Naive thymus-derived CD8-positive, alpha-beta T cell (primary cell): ENCODE measurements at regions not wholly inside any gene's neighbourhood (a gene's known extent, or its start where the extent isn't known, plus 50 kb on each side); places are given as distances from the start of the nearest gene placed in this dataset.
"Not testable (repeated sequence)": the region's sequence is repeated elsewhere in the genome, so short reads cannot be mapped to it uniquely, and the experiment has no call there.

Source experiments
- ATAC-seq, 2 donors: fragments of 150-1000 bp; cut with Tn5 transposase in 1 of 2; sonication (Bioruptor Pico), chemical (Tn5 transposase) in 1 of 2; 1 replicate in 1 of 2; 2 replicates in 1 of 2; pipeline ENCODE4 v1.10.0; 2021; ENCODE audit warnings: mild to moderate bottlenecking in 2 of 2, moderate library complexity in 2 of 2
- POLR2A ChIA-PET: fragments of 350-600 bp; sonication (Branson Sonifier 250); formaldehyde crosslinking; loops from one replicate; lab custom pipeline; 2021; ENCODE audit warnings: antibody characterized with exemption; lab: Charles Lee
- DNase-seq, 10 donors: peaks; one replicate each; pipeline versions ENCODE4 v3.0.0 to v3.0.0-alpha.2; 2020 to 2022
- H3K27ac Mint-ChIP-seq, 10 donors: one replicate each; pipeline ENCODE4 v1.8.0; 2020 to 2022; ENCODE audit warnings: mild to moderate bottlenecking in 10 of 10, mixed read lengths in 10 of 10, moderate library complexity in 4 of 10, inconsistent platforms in 1 of 10
- H3K27me3 Mint-ChIP-seq, 5 donors: one replicate each; pipeline ENCODE4 v1.8.0; 2021 to 2022; ENCODE audit warnings: mixed read lengths in 5 of 5
- H3K36me3 Mint-ChIP-seq, 3 donors: one replicate each; pipeline ENCODE4 v1.8.0; 2020 to 2022; ENCODE audit warnings: mixed read lengths in 3 of 3, mild to moderate bottlenecking in 2 of 3, inconsistent platforms in 1 of 3
- H3K4me1 Mint-ChIP-seq, 4 donors: one replicate each; pipeline ENCODE4 v1.8.0; 2021 to 2022; ENCODE audit warnings: mixed read lengths in 4 of 4
- H3K4me3 Mint-ChIP-seq, 10 donors: one replicate each; pipeline ENCODE4 v1.8.0; 2020 to 2022; ENCODE audit warnings: mild to moderate bottlenecking in 10 of 10, mixed read lengths in 10 of 10, moderate library complexity in 6 of 10, inconsistent platforms in 1 of 10
- H3K9me3 Mint-ChIP-seq, 9 donors: one replicate each; pipeline ENCODE4 v1.8.0; 2020 to 2022; ENCODE audit warnings: mixed read lengths in 9 of 9, mild to moderate bottlenecking in 3 of 9, inconsistent platforms in 1 of 9, moderate library complexity in 1 of 9

DNA sequence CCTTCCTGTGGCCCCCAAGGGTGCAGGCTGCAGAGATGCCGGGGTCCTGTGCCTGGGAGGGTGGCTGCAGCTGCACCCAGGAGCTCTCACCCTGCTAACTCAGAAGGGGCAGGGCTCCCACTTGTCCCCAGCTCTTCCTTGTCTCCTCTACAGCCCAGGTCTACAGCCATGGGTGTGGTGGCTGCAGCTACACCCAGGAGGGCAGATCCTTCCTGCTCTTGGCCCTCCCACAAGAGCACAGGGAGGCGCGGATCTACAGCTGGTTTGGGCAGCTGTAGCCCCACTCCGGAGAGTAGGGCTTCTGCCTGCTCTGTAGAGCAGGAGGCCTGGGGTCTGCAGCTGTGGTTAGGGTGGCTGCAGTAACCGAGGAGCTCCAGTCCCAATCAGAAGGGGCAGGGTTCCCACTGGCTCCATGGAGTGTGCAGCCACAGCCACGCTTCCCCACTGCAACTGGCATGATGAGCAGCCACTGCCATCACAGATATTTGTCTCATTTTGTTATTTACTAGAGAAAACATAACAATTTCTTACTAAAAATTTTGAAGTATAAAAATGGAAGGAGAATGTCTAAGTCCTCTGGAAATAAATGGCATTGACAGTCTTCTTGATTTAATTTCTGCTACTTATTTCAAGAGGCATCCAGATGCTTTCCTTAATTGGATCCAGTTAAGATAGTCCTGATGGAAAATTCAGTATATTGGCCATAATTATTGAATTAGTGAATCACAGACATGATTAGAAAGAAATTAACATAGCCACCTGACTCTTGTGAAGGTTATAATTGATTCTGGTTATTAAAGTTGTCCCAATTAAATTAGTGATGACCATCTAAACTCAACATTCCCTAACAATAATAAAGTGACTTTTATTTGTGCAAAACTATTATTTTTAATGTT, 233.6 kb downstream of the KCNE4 start:
- H3K27me3 Mint-ChIP-seq: no peaks in the 10 kb centered on the region
- H3K4me3 Mint-ChIP-seq: no peak overlapping the region
- H3K4me1 Mint-ChIP-seq: no peaks in the 10 kb centered on the region
- H3K27ac Mint-ChIP-seq: no peak overlapping the region
- POLR2A ChIA-PET: no interaction called here
- H3K36me3 Mint-ChIP-seq: no peaks in the 10 kb centered on the region
- no peak for DNase-seq
- peaks cover 0 to 36% (median 9%) of the 10 kb centered on the region in 9 donors for H3K9me3 Mint-ChIP-seq
- no peak for ATAC-seq

DNA sequence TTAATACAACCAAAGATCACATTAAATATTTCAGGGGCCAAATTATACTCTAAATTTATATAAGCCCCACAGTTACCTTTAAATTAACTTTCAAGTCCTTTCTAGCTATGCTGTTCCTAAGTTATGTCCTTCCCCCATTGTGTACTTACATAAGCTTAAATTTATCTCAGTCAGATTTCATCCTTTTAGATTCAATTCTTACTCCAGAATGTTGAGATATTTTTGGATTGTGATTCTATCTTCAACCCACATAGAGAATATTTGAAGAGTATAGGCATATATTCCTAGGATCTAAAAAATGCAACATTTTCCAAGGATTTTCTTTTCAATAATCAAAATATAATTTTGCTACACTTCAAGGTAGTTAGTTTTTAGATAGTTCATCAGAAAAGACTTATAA, 242.8 kb downstream of the KCNE4 start:
- ATAC-seq (no peak), DNase-seq (no peak)
- POLR2A ChIA-PET: no interaction called here
- H3K4me1 Mint-ChIP-seq: no peaks in the 10 kb centered on the region
- peaks cover 0 to 11% (median 1%) of the 10 kb centered on the region in 5 donors for H3K27me3 Mint-ChIP-seq
- H3K27ac Mint-ChIP-seq: no peak overlapping the region
- peaks cover 0 to 12% (median 3%) of the 10 kb centered on the region in 9 donors for H3K9me3 Mint-ChIP-seq
- H3K4me3 Mint-ChIP-seq: no peak overlapping the region
- no peaks in the 10 kb centered on the region for H3K36me3 Mint-ChIP-seq

DNA sequence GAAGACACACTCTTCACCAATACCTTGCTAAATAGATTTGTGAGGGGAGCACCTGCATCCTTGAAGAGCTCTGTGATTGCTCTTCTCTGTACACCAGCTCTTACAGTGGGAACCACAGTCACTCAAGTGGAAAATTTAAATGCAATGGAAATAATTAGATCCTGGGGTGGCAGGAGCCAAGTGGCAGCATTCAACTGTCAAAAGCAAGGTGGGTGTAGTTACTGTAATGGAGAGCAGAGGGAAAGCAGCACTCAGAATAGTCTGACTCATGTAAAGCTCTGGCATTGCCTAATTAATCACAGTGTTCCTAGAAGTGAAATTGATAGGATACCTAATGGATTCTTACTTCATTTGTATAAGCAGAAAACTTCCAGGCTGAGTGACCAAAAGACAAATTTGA, 245.8 kb downstream of the KCNE4 start:
- H3K27me3 Mint-ChIP-seq: peaks cover 0 to 11% (median 0%) of the 10 kb centered on the region in 5 donors
- no peak overlapping the region for H3K27ac Mint-ChIP-seq
- no peaks in the 10 kb centered on the region for H3K36me3 Mint-ChIP-seq
- ATAC-seq (no peak), DNase-seq (no peak)
- no peak overlapping the region for H3K4me3 Mint-ChIP-seq
- H3K4me1 Mint-ChIP-seq: no peaks in the 10 kb centered on the region
- POLR2A ChIA-PET: no interaction called here
- H3K9me3 Mint-ChIP-seq: peaks cover 0 to 3% (median 0%) of the 10 kb centered on the region in 9 donors

DNA sequence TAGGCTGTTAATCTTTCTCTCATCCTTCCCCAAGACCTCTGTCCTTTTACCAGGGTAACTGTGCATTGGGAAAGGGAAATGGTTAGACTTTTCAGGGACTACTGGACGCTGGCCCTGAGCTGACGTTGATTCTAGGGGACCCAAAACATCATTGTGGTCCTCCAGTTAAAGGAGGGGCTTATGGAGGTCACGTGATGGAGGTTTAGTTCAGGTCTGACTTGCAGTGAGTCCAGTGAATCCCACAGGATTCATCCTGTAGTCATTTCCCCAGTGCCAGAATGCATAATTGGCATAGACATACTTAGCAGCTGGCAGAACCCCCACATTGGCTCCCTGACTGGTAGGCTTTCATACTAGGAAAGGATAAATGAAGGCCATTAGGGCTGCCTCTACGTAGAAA, 246.3 kb downstream of the KCNE4 start:
- H3K27me3 Mint-ChIP-seq, DNase-seq, H3K27ac Mint-ChIP-seq, POLR2A ChIA-PET, H3K9me3 Mint-ChIP-seq, ATAC-seq, H3K36me3 Mint-ChIP-seq, H3K4me1 Mint-ChIP-seq, H3K4me3 Mint-ChIP-seq: not testable (repeated sequence)

DNA sequence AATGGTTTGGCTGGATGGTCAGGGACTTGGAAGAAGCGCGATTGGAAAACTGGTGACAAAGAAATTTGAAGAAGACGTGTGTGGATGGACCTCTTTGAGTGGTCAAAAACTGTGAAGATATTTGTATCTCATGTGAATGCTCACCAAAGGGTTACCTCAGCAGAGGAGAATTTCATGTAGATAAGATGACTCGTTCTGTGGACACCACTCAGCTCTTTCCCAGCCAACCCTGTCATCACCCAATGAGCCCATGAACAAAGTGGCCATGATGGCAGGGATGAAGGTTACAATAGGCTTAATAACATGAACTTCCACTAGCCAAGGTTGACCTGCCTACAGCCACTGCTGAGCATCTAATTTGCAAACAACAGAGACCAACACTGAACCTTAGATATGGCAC, 248.3 kb downstream of the KCNE4 start:
- Mint-ChIP-seq H3K27me3 (peaks cover 0 to 8% (median 0%) of the 10 kb centered on the region in 5 donors), H3K9me3 (peaks cover 0 to 4% (median 0%) of the 10 kb centered on the region in 9 donors), H3K4me3 (no peak overlapping the region), H3K36me3 (no peaks in the 10 kb centered on the region), H3K4me1 (no peaks in the 10 kb centered on the region), H3K27ac (no peak overlapping the region)
- ATAC-seq (no peak), DNase-seq (no peak)
- POLR2A ChIA-PET: no interaction called here

DNA sequence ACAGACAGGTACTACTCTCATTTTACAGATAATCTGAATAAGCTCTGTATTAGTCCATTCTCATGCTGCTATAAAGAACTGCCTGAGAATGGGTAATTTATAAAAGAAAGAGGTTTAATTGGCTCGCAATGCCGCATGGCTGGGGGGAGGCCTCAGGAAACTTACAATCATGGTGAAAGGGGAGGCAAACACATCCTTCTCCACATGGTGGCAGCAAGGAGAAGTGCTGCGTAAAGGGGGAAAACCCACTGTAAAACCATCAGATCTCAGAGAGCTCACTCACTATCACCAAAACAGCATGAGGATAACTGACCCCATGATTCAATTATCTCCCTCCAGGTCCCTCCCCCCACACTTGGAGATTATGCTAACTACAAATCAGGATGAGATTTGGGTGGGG, 254.4 kb downstream of the KCNE4 start:
- H3K9me3 Mint-ChIP-seq: peaks cover 0 to 12% (median 0%) of the 10 kb centered on the region in 9 donors
- H3K36me3 Mint-ChIP-seq: no peaks in the 10 kb centered on the region
- POLR2A ChIA-PET: no interaction called here
- ATAC-seq (no peak), DNase-seq (no peak)
- H3K4me1 Mint-ChIP-seq: no peaks in the 10 kb centered on the region
- no peak overlapping the region for H3K4me3 Mint-ChIP-seq
- no peak overlapping the region for H3K27ac Mint-ChIP-seq
- no peaks in the 10 kb centered on the region for H3K27me3 Mint-ChIP-seq

DNA sequence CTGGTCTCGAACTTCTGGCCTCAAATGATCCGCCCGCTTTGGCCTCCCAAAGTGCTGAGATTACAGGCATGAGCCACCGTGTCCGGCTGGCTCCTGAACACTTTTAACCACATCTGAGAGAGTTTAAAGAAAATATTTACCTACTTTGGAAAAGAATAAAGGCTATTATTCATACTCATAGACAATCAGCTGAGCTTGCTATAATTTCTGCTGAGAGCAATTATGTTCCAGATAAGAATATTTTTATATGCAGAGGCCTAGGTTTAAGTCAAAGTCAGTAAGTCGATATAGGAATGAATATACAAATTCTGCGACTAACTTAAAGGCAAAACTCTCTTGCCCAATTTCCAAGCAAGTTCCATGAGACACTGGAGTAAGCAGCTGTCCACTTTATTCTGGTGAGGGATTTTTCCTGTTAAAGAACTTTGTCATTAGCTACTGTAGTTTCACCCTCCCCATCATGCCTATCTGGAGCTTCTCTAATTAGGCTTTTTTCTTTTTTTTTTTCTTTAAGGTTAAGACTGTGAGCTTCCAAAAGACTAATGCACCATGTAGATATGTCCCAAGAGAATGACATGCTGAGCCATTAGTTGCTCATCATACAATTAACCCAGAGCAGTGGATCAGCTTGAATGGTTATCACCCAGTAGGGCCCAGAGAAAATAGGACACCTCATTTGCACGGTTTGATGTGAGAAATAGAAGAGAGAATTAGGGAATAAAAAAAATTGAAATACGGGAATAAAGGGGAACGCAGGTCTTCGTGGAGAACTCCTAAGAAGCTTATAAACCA, 260.1 kb downstream of the KCNE4 start:
- no peak for DNase-seq
- Mint-ChIP-seq H3K4me1 (no peaks in the 10 kb centered on the region), H3K27ac (no peak overlapping the region), H3K9me3 (peaks cover 0 to 3% (median 0%) of the 10 kb centered on the region in 9 donors), H3K4me3 (no peak overlapping the region), H3K27me3 (no peaks in the 10 kb centered on the region), H3K36me3 (no peaks in the 10 kb centered on the region)
- no peak for ATAC-seq
- POLR2A ChIA-PET: no interaction called here

DNA sequence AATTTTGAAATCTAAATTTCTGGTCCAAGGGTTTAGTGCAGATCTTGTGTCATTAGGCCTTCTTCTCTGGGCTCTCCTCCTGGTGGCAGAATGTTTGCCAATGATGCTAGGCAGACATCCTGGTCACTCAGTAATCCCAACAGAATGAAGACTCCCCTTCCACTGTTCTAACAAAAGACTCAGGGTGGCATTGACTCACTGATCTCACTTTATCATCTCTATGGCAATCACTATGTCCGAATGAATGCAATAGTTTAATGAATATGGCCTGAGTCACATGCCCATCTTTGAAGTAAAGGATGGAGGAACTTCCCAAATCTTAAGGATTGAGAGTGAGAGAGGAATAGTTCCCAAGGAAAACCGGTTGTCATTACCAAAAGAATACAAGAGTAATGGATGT, 261.1 kb downstream of the KCNE4 start:
- Mint-ChIP-seq H3K4me3 (no peak overlapping the region), H3K9me3 (peaks cover 0 to 2% (median 0%) of the 10 kb centered on the region in 9 donors), H3K36me3 (no peaks in the 10 kb centered on the region), H3K27me3 (peaks cover 0 to 2% (median 0%) of the 10 kb centered on the region in 5 donors), H3K4me1 (no peaks in the 10 kb centered on the region), H3K27ac (no peak overlapping the region)
- POLR2A ChIA-PET: no interaction called here
- no peak for ATAC-seq
- DNase-seq: no peak

DNA sequence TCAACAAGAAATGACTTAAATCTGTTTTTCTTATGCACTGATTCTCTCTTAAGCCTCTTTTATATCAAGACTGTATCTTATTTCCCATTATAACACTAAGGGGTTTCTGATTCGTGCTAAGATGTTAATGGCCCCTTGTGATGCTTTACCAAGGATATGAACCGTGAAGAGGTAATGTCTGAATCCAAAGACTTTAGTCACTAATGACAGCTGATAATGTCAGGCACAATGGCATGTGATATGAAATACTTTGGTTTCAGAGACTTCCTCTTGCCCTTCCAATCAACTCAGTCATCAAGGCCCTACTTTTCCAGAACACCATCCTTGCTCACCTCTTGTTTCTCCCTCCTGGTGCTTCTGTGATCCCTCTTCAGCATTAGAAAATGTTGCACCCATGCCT, 262.8 kb downstream of the KCNE4 start:
- Mint-ChIP-seq H3K27me3 (peaks cover 0 to 2% (median 0%) of the 10 kb centered on the region in 5 donors), H3K4me1 (no peaks in the 10 kb centered on the region), H3K27ac (no peak overlapping the region), H3K9me3 (peaks cover 0 to 2% (median 0%) of the 10 kb centered on the region in 9 donors), H3K4me3 (no peak overlapping the region), H3K36me3 (no peaks in the 10 kb centered on the region)
- DNase-seq: no peak
- POLR2A ChIA-PET: no interaction called here
- no peak for ATAC-seq

DNA sequence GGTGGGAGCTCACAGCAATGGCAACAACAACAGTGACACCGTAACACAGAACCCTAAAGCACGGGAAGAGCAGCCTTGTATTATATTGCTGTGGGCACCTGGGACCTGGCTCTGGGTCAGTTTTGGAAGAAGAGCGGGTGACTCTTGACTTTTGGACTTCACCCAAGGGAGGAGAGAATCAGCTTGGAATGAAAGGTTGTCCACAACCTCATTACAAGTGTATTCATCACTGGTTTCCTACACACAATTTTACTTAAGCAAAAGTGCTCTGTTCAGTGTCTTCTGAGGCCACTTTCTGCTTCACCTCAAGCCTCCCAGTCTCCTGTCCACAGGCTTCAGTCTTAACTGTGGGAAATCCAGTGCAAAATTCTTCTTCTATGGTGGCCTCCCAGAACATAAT, 263.8 kb downstream of the KCNE4 start:
- Mint-ChIP-seq H3K4me1 (no peaks in the 10 kb centered on the region), H3K9me3 (peaks cover 0 to 2% (median 0%) of the 10 kb centered on the region in 9 donors), H3K36me3 (no peaks in the 10 kb centered on the region), H3K4me3 (no peak overlapping the region), H3K27ac (no peak overlapping the region), H3K27me3 (peaks cover 0 to 2% (median 0%) of the 10 kb centered on the region in 5 donors)
- POLR2A ChIA-PET: no interaction called here
- ATAC-seq: no peak
- no peak for DNase-seq

DNA sequence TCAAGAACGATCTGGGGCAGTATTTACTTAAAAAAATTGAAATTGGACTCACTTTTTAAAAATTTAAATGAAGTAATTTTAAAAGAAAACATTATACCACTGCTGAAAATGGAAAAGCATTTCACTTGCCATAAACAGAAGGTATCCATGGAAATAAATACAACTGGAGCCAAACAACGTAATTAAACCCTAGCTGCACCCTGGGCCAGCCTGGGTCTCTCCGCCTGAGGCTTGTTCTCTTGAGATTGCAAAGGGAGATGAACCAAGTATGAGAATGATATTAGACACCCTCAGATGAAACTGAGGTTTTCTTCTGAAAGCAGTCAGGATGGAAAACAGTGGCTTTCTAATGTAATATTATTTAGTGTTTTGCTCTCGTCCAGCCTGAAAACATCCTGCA, 264.4 kb downstream of the KCNE4 start:
- Mint-ChIP-seq H3K9me3 (no peaks in the 10 kb centered on the region), H3K4me1 (no peaks in the 10 kb centered on the region), H3K4me3 (no peak overlapping the region), H3K27me3 (peaks cover 0 to 2% (median 0%) of the 10 kb centered on the region in 5 donors), H3K36me3 (no peaks in the 10 kb centered on the region), H3K27ac (no peak overlapping the region)
- POLR2A ChIA-PET: no interaction called here
- ATAC-seq (no peak), DNase-seq (no peak)

DNA sequence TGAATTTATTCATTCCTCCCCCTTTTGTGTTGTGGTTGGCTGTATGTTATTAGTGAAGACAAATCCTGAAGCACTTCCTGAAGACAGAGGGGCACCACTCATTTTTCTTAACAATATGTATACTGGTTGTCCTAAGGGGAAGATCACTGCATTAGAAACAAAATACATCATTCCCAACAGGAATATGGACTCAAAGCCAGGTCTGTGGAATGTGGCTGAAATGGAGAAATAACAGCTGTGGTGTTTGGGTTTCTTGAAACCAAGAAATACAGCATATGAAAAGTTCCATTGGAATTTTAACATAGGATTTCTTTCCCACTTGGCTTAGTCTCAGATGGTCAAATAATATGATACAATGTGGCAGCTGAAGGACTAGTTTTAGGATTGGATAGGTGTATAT, 267.6 kb downstream of the KCNE4 start:
- ATAC-seq: no peak
- no peak overlapping the region for H3K27ac Mint-ChIP-seq
- POLR2A ChIA-PET: no interaction called here
- H3K4me3 Mint-ChIP-seq: no peak overlapping the region
- no peaks in the 10 kb centered on the region for H3K36me3 Mint-ChIP-seq
- H3K9me3 Mint-ChIP-seq: peaks cover 0 to 3% (median 0%) of the 10 kb centered on the region in 9 donors
- no peaks in the 10 kb centered on the region for H3K4me1 Mint-ChIP-seq
- H3K27me3 Mint-ChIP-seq: peaks cover 0 to 2% (median 0%) of the 10 kb centered on the region in 5 donors
- no peak for DNase-seq

DNA sequence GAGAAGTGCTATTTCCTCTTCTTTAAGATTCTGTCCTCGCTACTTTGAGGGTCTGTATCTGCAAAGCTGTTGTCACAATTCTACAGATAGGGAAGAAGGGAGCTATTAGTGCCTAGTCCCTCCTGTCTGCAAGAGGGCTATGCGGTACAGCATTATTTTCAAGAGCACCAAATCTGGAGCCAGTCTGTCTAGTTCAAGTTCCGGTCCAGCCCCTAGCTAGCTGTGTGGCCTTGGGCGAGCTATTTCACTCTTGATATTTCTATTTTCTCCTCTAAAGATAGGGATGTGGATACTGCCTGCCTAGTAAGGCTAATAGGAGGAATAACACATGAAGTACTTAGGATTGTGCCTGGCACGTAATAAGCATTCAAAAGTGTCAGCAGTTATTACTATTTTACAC, 272.4 kb downstream of the KCNE4 start:
- Mint-ChIP-seq H3K9me3 (peaks cover 0 to 3% (median 0%) of the 10 kb centered on the region in 9 donors), H3K27ac (no peak overlapping the region), H3K4me1 (no peaks in the 10 kb centered on the region), H3K4me3 (no peak overlapping the region), H3K36me3 (no peaks in the 10 kb centered on the region), H3K27me3 (no peaks in the 10 kb centered on the region)
- ATAC-seq: no peak
- POLR2A ChIA-PET: no interaction called here
- DNase-seq: no peak
